Spinal cord (tissue), 9 donors: ENCODE measurements at regions not wholly inside any gene's neighbourhood (a gene's known extent, or its start where the extent isn't known, plus 50 kb on each side); places are given as distances from the start of the nearest gene placed in this dataset.

ENCODE experiments used
- DNase-seq, 6 donors: peaks; one replicate each; pipeline versions ENCODE4 v3.0.0 to v3.0.0-alpha.2; 2013 to 2015; ENCODE audit warnings: low spot score in 6 of 6, low read depth in 4 of 6
- H3K27ac ChIP-seq: one replicate; pipeline ENCODE4 v1.5.1; 2013; ENCODE audit warnings: low read depth, low read length, control low read depth
- H3K27me3 ChIP-seq: one replicate; pipeline ENCODE4 v1.6.1; 2013; ENCODE audit warnings: low read length; ENCODE audit not compliant: control insufficient read depth, insufficient read depth
- H3K36me3 ChIP-seq: one replicate; pipeline ENCODE4 v1.6.1; 2013; ENCODE audit warnings: low read length; ENCODE audit not compliant: control insufficient read depth, insufficient read depth
- H3K4me1 ChIP-seq: one replicate; pipeline ENCODE4 v1.6.1; 2013; ENCODE audit warnings: low read length; ENCODE audit not compliant: control insufficient read depth, insufficient read depth
- H3K4me3 ChIP-seq: one replicate; pipeline ENCODE4 v1.5.1; 2013; ENCODE audit warnings: low read depth, low read length, control low read depth
- H3K9me3 ChIP-seq: one replicate; pipeline ENCODE4 v1.6.1; 2013; ENCODE audit warnings: low read length; ENCODE audit not compliant: control insufficient read depth, insufficient read depth
- WGBS: methylation state at CpG from one replicate; pipeline ENCODE4 v1.1.5; 2013; ENCODE audit warnings: missing lambda C conversion rate; ENCODE audit not compliant: insufficient coverage; 5-methylcytosine and 5-hydroxymethylcytosine counted together
- donor health status: healthy.

DNA sequence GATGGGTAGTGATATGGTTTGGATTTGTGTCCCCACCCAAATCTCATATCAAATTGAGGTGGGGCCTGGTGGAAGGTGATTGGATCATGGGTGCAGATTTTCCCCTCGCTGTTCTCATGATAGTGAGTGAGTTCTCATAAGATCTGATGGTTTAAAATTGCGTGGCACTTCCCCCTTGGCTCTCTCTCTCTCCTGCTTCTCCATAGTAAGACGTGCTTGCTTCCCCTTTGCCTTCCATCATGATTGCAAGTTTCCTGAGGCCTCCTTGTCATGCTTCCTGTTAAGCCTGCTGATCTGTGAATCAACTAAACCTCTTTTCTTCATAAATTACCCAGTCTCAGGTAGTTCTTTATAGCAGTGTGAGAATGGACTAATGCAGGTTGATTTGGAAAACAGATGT lies 223.2 kb upstream of the APCDD1 start:
- no peak overlapping the region for H3K4me3 ChIP-seq
- no peaks in the 10 kb centered on the region for H3K9me3 ChIP-seq
- H3K36me3 ChIP-seq = no peaks in the 10 kb centered on the region
- peaks cover 4% of the 10 kb centered on the region for H3K4me1 ChIP-seq
- no peak for DNase-seq
- H3K27ac ChIP-seq = no peak overlapping the region
- 93% methylated on average over 2 of the region's 3 CpGs for WGBS
- H3K27me3 ChIP-seq = no peaks in the 10 kb centered on the region

DNA sequence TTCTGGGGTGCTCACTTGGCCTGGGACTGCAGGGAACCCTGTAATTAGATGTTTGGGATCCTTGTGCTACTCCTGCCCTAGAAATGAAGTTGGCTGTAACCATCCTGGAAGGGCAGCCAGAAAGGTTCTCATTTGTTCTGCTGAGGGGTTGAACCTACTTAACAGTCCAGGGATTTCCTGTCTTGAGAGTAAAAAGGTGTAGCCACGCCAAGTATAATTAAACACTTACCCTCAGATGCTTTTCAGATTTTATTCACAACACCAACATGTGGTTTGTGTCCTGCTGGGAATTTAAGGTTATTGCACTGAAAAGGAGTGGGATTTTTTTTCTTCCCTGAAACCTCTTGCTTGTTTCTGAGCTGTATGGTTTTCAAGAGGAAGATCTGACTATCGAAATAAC lies 222.4 kb upstream of the APCDD1 start:
- no CpG with 5 or more reads among the region's 2 CpGs for WGBS
- peak in 1 of 6 donors; percentile 40 for DNase-seq
- no peak overlapping the region for H3K4me3 ChIP-seq

DNA sequence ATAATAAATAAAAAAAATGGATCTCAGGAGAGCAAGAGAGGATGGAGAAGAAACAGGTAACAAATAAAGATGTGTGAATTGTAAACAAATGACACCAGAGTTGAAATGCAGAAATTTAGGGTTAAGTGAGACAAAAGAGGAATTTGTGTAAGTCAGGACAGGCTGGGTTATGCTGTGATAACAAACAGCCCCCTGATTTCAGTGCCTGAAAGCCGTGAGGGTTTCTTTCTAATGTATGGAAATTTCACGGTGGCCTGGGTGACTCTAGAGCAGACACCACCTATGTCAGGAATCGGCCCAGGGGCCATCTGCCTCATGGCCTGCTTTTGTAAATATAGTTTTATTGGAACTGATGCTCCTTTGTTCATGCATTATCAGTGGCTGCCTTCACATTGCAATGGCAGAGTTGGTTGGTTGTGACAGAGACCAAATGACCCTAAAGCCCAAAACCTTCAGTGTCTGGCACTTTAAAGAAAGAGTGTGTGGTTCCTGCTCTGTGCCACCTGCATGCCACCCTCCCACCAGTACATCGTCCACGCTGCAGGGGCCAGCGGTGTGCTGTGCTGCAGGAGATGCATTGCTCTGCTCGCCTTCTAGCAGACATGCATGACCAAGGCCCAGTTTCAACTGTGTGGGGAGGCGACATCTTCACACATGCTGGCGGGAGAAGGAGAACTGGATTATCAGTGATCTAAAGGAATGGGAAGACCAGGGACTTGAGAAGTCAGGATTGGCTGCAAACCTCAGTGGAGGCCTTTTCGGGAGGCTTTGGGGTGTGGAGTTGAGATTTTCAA lies 221.2 kb upstream of the APCDD1 start:
- no peak overlapping the region for H3K4me3 ChIP-seq
- H3K9me3 ChIP-seq = no peaks in the 10 kb centered on the region
- no peaks in the 10 kb centered on the region for H3K27me3 ChIP-seq
- no peak for DNase-seq
- 92% methylated on average over 9 of the region's 10 CpGs for WGBS
- no peak overlapping the region for H3K27ac ChIP-seq
- peaks cover 4% of the 10 kb centered on the region for H3K4me1 ChIP-seq
- H3K36me3 ChIP-seq = no peaks in the 10 kb centered on the region

More for the DNA sequence above, 222.4 kb upstream of the APCDD1 start:
- H3K36me3 ChIP-seq = no peaks in the 10 kb centered on the region
- no peaks in the 10 kb centered on the region for H3K27me3 ChIP-seq
- no peaks in the 10 kb centered on the region for H3K9me3 ChIP-seq
- peaks cover 4% of the 10 kb centered on the region for H3K4me1 ChIP-seq
- H3K27ac ChIP-seq = no peak overlapping the region

DNA sequence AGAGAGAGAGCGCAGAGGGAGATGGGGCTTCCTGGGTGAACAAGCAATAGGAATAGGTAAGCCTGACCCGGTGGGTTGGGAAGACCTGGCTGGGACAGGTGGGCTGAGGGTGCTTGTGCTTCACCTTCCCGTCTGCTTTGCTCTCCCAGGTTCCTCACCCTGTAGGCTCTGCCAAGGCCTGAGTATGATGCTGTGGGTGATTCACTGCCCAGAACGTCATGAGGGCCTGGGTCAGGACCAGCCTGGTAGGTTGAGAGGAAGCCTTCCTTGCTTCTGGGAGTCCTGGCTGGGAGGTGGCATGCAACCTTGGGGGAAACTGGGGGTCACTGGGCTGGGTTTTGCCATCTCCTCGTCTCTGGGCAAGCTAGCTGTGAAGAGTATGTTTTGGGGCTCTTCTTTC lies 220.2 kb upstream of the APCDD1 start:
- no peak for DNase-seq
- Histone ChIP-seq H3K36me3 (no peaks in the 10 kb centered on the region), H3K27me3 (no peaks in the 10 kb centered on the region), H3K9me3 (no peaks in the 10 kb centered on the region), H3K4me3 (no peak overlapping the region), H3K4me1 (peaks cover 10% of the 10 kb centered on the region), H3K27ac (no peak overlapping the region)
- WGBS = 91% methylated on average over 4 of the region's 5 CpGs

DNA sequence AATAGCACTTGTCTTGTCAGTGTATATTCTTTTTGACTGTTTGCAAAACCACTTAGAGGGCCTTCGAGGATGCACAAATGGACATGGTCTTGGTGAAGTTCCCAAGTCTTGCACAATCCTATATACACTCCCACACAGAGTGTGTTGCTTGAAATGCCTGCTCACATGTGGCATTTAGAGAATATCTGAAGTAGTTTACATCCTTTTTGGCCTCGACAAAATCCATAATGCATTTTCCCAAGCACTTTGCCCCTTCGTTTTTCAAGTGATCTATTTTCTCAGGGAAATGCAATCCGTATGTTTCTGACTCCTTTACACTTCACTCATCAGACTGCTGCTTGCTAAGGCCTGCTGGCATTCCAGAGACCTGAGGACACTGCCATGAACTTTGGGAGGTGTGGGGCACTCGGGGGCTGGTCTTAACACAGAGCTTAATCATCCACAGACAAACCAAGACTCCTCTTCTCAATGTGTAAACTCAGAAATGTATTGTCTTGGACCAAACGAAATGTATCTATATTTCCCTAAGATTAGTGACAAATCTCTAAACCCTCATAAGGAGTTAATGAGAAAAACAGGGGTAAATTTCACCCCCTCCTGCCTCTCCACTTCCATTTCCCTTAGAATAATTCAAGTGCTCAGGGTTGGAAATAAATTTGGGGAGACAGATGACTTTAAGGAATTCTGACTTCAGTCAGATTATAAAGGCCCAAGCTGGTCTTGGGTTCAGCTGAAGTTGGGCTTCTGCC lies 219.3 kb upstream of the APCDD1 start:
- no peaks in the 10 kb centered on the region for H3K27me3 ChIP-seq
- H3K9me3 ChIP-seq = no peaks in the 10 kb centered on the region
- H3K4me3 ChIP-seq = no peak overlapping the region
- no peak overlapping the region for H3K27ac ChIP-seq
- H3K36me3 ChIP-seq = no peaks in the 10 kb centered on the region
- no peak for DNase-seq
- WGBS = 67% methylated on average over 3 of the region's 6 CpGs
- H3K4me1 ChIP-seq = peaks cover 15% of the 10 kb centered on the region

DNA sequence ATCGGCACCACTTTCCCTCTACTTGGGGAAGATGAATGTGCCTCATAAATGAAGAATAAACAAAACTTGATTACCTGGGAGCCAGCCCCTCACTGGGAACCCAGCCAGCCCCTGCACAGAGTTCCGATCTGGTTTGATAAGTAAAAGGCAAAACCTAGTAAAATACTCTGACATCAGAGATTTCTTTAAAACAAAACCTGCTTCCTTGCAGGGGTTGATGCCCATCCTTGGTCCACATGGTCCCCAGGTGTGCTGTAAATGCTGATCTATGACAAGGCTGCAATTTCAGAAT lies 218.8 kb upstream of the APCDD1 start:
- no peaks in the 10 kb centered on the region for H3K27me3 ChIP-seq
- H3K4me1 ChIP-seq = peaks cover 15% of the 10 kb centered on the region
- H3K36me3 ChIP-seq = no peaks in the 10 kb centered on the region
- no peak overlapping the region for H3K4me3 ChIP-seq
- no peaks in the 10 kb centered on the region for H3K9me3 ChIP-seq
- peak in 1 of 6 donors; percentile 47 for DNase-seq
- 37% methylated on average over 2 of the region's 2 CpGs for WGBS
- no peak overlapping the region for H3K27ac ChIP-seq

DNA sequence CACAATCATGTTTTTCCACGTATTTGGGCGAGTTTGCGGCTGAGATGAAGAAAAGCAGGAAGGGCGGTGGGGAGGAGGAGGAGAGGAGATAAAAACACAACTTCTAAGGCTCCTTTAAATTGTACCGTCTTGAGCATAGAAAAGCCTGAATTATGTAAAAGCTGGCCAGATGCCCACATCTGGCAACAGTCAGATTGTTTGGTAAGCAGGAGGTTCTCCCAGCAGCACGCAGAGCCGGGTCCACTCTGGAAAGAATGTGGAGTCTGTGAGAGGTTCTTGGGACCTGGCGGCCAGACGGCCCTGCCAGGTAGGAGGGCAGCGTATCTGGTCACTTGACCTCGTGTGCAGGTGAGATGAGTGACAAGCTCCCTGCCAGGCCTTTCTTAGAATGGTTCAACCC lies 215.3 kb upstream of the APCDD1 start:
- Histone ChIP-seq H3K27me3 (no peaks in the 10 kb centered on the region), H3K4me3 (no peak overlapping the region), H3K9me3 (no peaks in the 10 kb centered on the region), H3K27ac (no peak overlapping the region), H3K4me1 (peaks cover 20% of the 10 kb centered on the region), H3K36me3 (no peaks in the 10 kb centered on the region)
- 67% methylated on average over 6 of the region's 11 CpGs for WGBS
- DNase-seq = peak in 1 of 6 donors; percentile 55

DNA sequence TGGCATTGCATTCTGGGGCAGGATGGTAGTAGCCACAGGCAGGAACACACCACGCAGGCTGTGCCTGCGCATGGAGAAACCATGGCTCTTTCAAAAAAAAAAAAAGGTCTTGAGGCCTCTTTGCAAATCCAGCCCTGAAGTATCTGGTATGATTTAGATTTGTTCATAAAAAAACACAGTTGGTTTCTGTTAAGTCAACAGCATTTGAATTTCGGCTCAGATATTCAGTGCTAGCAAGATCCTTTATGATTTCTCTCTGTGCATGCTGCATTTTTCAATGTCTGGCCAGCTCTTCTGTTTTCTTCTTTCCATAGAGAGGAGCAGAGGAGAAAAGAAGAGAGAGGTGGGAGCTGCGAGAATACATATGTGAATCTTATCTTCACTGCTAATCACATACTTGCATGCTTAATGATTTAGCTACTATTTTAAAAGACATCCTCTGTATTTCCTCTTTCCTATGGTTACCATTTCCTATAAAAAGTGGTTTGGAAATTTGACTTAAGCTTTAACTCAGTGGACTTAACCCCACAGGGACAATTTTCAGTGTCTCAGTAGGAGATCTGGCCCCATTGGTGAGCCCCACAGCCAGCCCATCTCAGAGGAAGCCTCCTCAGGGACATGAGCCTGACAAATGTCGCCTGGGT lies 214.3 kb upstream of the APCDD1 start:
- Histone ChIP-seq H3K9me3 (no peaks in the 10 kb centered on the region), H3K27me3 (no peaks in the 10 kb centered on the region), H3K36me3 (no peaks in the 10 kb centered on the region), H3K4me1 (peaks cover 20% of the 10 kb centered on the region), H3K27ac (no peak overlapping the region), H3K4me3 (no peak overlapping the region)
- WGBS = 100% methylated on average over 1 of the region's 5 CpGs
- DNase-seq = no peak

DNA sequence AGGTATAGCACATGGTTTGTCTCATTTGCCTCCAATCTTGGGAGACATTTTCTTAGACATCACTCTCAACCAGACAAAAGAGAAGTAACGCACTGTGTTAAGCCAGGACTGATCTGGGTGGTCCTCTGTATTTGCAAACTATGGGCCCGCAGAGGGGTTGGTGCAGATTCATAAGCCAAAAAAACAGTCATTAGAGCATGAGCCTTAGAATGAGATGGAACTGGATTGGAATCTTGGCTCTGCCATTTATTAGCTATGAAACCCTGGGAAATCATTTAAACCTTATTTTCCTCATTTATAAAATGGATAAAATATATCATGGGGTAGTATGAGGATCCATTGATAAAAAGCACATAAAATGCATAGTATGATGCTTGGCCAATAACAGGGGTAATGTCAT lies 213.5 kb upstream of the APCDD1 start:
- H3K4me1 ChIP-seq = peaks cover 22% of the 10 kb centered on the region
- WGBS = 93% methylated on average over 2 of the region's 2 CpGs
- H3K27me3 ChIP-seq = no peaks in the 10 kb centered on the region
- H3K36me3 ChIP-seq = no peaks in the 10 kb centered on the region
- no peak overlapping the region for H3K4me3 ChIP-seq
- H3K27ac ChIP-seq = no peak overlapping the region
- DNase-seq = no peak
- no peaks in the 10 kb centered on the region for H3K9me3 ChIP-seq
